ENCODE measurements at regions not wholly inside any gene's neighbourhood (a gene's known extent, or its start where the extent isn't known, plus 50 kb on each side); places are given as distances from the start of the nearest gene placed in this dataset.

DNA sequence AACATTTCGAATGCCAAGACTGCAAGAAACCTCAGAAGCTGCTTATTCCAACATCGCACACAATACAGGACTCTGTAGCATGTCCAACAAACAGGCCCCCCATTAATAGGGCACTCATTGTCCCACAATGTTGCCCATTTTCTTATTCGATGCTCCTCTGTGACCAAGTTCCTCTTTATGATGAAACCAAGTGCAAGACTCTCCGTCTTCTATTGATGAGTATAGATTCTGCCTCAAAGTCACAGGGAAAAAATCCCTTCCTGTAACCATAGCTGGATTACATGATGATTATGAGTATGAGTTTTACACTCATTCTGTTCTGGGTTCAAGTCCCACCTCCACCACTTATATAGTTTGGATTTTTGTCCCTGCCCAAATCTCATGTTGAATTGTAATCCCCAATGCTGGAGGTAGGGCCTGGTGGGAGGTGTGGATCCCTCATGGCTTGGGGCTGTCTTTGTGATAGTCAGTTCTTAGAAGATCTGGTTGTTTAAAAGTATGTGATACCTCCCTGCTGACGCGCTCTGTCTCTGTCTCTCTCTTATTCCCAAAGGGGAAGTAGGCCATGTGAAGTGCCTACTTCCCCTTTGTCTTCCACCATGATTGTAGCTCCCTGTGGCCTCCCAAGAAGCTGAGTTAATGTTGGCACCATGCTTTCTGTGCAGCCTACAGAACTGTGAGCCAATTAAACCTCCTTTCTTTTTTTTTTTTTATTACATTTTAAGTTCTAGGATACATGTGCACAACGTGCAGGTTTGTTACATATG, 148.7 kb downstream of the OSR1 start:
- ATAC-seq (no peak), DNase-seq (no peak)
- no peaks in the 10 kb centered on the region for H3K4me1 ChIP-seq
- no peaks in the 10 kb centered on the region for H3K9me3 ChIP-seq
- in situ Hi-C loops (cut with MboI; ENCODE audit: low sequenced_read_pairs in 4 of 4): no loop called here
- no peaks in the 10 kb centered on the region for H3K27me3 ChIP-seq
- H3K4me3 ChIP-seq: no peak overlapping the region
- H3K27ac ChIP-seq: no peak overlapping the region
- H3K36me3 ChIP-seq: no peaks in the 10 kb centered on the region
- TF ChIP-seq POLR2A (IDR thresholded peaks at IDR 0.05): no peak
- TF ChIP-seq, protein P1, sequence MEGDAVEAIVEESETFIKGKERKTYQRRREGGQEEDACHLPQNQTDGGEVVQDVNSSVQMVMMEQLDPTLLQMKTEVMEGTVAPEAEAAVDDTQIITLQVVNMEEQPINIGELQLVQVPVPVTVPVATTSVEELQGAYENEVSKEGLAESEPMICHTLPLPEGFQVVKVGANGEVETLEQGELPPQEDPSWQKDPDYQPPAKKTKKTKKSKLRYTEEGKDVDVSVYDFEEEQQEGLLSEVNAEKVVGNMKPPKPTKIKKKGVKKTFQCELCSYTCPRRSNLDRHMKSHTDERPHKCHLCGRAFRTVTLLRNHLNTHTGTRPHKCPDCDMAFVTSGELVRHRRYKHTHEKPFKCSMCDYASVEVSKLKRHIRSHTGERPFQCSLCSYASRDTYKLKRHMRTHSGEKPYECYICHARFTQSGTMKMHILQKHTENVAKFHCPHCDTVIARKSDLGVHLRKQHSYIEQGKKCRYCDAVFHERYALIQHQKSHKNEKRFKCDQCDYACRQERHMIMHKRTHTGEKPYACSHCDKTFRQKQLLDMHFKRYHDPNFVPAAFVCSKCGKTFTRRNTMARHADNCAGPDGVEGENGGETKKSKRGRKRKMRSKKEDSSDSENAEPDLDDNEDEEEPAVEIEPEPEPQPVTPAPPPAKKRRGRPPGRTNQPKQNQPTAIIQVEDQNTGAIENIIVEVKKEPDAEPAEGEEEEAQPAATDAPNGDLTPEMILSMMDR (IDR thresholded peaks at IDR 0.05 in 4 of 5, conservative IDR thresholded peaks at IDR 0.05 in 1 of 5): no peak
- intact Hi-C loops (cut with DNase I; ENCODE audit: low total_unique reads): no loop called here

DNA sequence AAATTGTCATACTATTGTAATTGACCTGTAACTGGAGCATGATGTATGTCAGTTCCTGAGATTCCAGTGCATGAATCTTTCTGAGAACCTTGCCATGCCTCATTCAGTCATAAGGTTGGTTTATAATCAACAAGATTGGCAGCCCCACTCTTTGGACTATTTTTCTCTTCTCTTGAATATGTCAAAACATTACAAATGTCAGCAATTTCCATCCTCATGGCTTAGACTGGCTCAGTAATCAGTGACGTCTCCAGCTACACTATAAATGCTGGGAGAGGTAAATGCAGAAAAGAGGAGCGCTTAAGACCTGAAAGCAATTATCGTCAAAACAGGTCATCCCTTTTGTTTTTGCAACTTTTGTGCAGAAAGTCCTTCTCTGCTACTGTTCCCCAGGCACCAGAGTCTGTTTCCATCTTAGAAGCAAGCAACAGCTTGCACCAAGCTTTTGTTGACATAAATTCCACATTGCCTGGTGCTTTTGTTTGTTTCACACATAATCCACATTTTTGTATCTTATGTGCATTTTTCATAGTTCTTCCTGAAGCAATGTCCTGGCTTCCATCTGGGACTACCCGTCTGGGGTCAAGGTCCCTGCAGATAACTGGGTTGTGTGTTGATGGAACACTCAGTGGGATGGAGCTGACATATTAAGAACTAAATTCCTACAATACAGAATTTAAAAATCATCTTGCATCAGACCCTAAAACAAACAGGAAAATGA, 149.8 kb downstream of the OSR1 start:
- no peaks in the 10 kb centered on the region for H3K9me3 ChIP-seq
- no peak for ATAC-seq
- TF ChIP-seq, protein P1 (IDR thresholded peaks at IDR 0.05 in 4 of 5, conservative IDR thresholded peaks at IDR 0.05 in 1 of 5): no peak
- no peak for TF ChIP-seq POLR2A (IDR thresholded peaks at IDR 0.05)
- no peak for DNase-seq
- H3K36me3 ChIP-seq: no peaks in the 10 kb centered on the region
- in situ Hi-C loops (cut with MboI; ENCODE audit: low sequenced_read_pairs in 4 of 4) (no loop called here), intact Hi-C loops (cut with DNase I; ENCODE audit: low total_unique reads) (no loop called here)
- no peak overlapping the region for H3K4me3 ChIP-seq
- H3K4me1 ChIP-seq: no peaks in the 10 kb centered on the region
- H3K27me3 ChIP-seq: no peaks in the 10 kb centered on the region
- H3K27ac ChIP-seq: no peak overlapping the region

DNA sequence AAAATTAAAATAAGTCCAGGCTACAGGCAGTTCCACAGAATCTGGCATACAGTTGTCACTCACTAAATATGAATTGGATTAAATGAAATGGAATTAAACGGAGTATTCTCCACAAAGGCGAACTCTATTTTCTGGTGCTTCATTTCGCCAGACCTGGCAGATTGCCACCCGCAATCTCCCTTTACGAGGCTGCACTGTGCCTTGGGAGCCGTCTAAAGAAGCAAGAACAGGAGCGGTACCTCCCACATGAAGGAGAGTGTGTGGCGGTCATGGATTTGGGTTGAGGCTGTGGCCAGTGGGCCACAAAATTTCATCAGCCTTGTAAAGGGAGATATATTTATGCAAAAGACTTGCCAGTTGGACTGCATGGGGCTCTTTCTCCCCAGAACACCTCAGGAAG, 151.0 kb downstream of the OSR1 start:
- in situ Hi-C loops (cut with MboI; ENCODE audit: low sequenced_read_pairs in 4 of 4) (no loop called here), intact Hi-C loops (cut with DNase I; ENCODE audit: low total_unique reads) (no loop called here)
- DNase-seq (no peak), ATAC-seq (no peak)
- no peaks in the 10 kb centered on the region for H3K9me3 ChIP-seq
- H3K4me3 ChIP-seq: no peak overlapping the region
- TF ChIP-seq, protein P1 (IDR thresholded peaks at IDR 0.05 in 4 of 5, conservative IDR thresholded peaks at IDR 0.05 in 1 of 5): no peak
- no peak for TF ChIP-seq POLR2A (IDR thresholded peaks at IDR 0.05)
- no peaks in the 10 kb centered on the region for H3K27me3 ChIP-seq
- no peaks in the 10 kb centered on the region for H3K36me3 ChIP-seq
- no peak overlapping the region for H3K27ac ChIP-seq
- no peaks in the 10 kb centered on the region for H3K4me1 ChIP-seq

DNA sequence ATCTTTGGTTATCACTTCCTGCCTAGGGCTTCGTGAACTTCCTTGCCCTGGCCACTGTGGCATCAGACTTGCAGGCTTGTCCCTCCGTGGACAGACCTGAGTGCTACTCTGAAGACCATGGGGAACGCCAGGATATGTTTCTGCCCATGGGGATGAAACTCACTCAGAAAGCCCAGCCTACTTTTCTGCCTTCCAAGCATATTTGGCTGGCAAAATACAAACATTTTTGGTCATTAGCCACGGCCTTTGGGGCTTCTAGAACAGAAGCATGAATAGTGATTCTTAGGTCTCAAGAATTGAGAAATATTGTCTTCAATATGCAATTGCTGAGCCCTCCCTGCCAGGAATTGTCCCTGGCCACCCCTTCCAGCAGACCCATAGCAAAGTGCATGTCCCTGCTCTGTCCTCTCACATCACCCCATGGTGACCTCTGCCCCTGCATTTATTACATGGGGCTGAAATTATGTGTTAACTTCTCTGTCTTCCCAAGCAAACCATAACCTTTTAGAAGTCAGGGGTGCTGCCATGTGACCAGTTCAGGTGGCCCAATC, 152.4 kb downstream of the OSR1 start:
- Histone ChIP-seq H3K4me3 (no peak overlapping the region), H3K4me1 (no peaks in the 10 kb centered on the region), H3K27ac (no peak overlapping the region), H3K9me3 (no peaks in the 10 kb centered on the region), H3K36me3 (no peaks in the 10 kb centered on the region), H3K27me3 (no peaks in the 10 kb centered on the region)
- no peak for TF ChIP-seq POLR2A (IDR thresholded peaks at IDR 0.05)
- TF ChIP-seq, protein P1 (IDR thresholded peaks at IDR 0.05 in 4 of 5, conservative IDR thresholded peaks at IDR 0.05 in 1 of 5): no peak
- intact Hi-C loops (cut with DNase I; ENCODE audit: low total_unique reads): no loop called here
- in situ Hi-C loops (cut with MboI; ENCODE audit: low sequenced_read_pairs in 4 of 4): no loop called here
- no peak for DNase-seq
- ATAC-seq: no peak
